SK-N-SH treated with all-trans-retinoic acid at 6 μM for 48 hours (cell line): ENCODE measurements at regions not wholly inside any gene's neighbourhood (a gene's known extent, or its start where the extent isn't known, plus 50 kb on each side); places are given as distances from the start of the nearest gene placed in this dataset.
"Not testable (repeated sequence)": the region's sequence is repeated elsewhere in the genome, so short reads cannot be mapped to it uniquely, and the experiment has no call there.

Experiments used
- ATAC-seq: fragments of 200-7000 bp; cut with Tn5 transposase; 3 replicates; pipeline ENCODE4 v1.9.1; 2020; ENCODE audit warnings: mild to moderate bottlenecking, moderate library complexity
- ARNTL ChIP-seq: fragments of 450-650 bp; formaldehyde crosslinking; IDR thresholded peaks from 2 replicates; pipeline ENCODE4 v1.5.0; 2020; ENCODE audit warnings: low read depth, mild to moderate bottlenecking, moderate library complexity, borderline replicate concordance
- BACH2 ChIP-seq: fragments of 250-450 bp; sonication (Bioruptor Pico); IDR thresholded peaks from 2 replicates; pipeline ENCODE4 v1.9.0; 2021; ENCODE audit warnings: mild to moderate bottlenecking, borderline replicate concordance
- CSDC2 ChIP-seq: fragments of 250-450 bp; sonication (Bioruptor Pico); IDR thresholded peaks from 2 replicates; pipeline ENCODE4 v1.5.0; 2020; ENCODE audit warnings: mild to moderate bottlenecking, moderate library complexity
- ESRRG ChIP-seq: fragments of 250-450 bp; sonication (Bioruptor Pico); IDR thresholded peaks from 2 replicates; pipeline ENCODE4 v1.6.1; 2021; ENCODE audit warnings: mild to moderate bottlenecking
- GLIS3 ChIP-seq: fragments of 250-450 bp; sonication (Bioruptor Pico); IDR thresholded peaks from 2 replicates; pipeline ENCODE4 v1.5.0; 2020; ENCODE audit warnings: mild to moderate bottlenecking, moderate library complexity
- ISL1 ChIP-seq: fragments of 250-450 bp; sonication (Bioruptor Pico); IDR thresholded peaks from 2 replicates; pipeline ENCODE4 v2.1.2; 2022; ENCODE audit warnings: mild to moderate bottlenecking, moderate library complexity
- PPARA ChIP-seq: fragments of 250-450 bp; sonication (Bioruptor Pico); IDR thresholded peaks from 2 replicates; pipeline ENCODE4 v1.5.0; 2020; ENCODE audit warnings: mild to moderate bottlenecking, borderline replicate concordance
- SNAI2 ChIP-seq: fragments of 250-450 bp; sonication (Bioruptor Pico); IDR thresholded peaks from 2 replicates; pipeline ENCODE4 v1.5.0; 2020; ENCODE audit warnings: mild to moderate bottlenecking, moderate library complexity
- TCF4 ChIP-seq: fragments of 250-450 bp; sonication (Bioruptor Pico); IDR thresholded peaks from 2 replicates; pipeline ENCODE4 v1.8.0; 2021; ENCODE audit warnings: mild to moderate bottlenecking, moderate library complexity, borderline replicate concordance
- TOX ChIP-seq: fragments of 250-450 bp; sonication (Bioruptor Pico); IDR thresholded peaks from 2 replicates; pipeline ENCODE4 v1.8.0; 2021; ENCODE audit warnings: mild to moderate bottlenecking, moderate library complexity, borderline replicate concordance
- ZC3H10 ChIP-seq: fragments of 250-450 bp; sonication (Bioruptor Pico); IDR thresholded peaks from 2 replicates; pipeline ENCODE4 v1.5.1; 2021; ENCODE audit warnings: mild to moderate bottlenecking, moderate library complexity
- ZNF565 ChIP-seq: fragments of 450-650 bp; formaldehyde crosslinking; conservative IDR thresholded peaks from 2 replicates; pipeline ENCODE4 v1.5.0; 2020; ENCODE audit warnings: low read depth, mild to moderate bottlenecking, moderate library complexity
- ZNF8 ChIP-seq: fragments of 450-650 bp; formaldehyde crosslinking; IDR thresholded peaks from 2 replicates; pipeline ENCODE4 v1.5.0; 2020; ENCODE audit warnings: mild to moderate bottlenecking, moderate library complexity
- TF ChIP-seq, protein P1 (sequence below): fragments of 250-450 bp; sonication (Bioruptor Pico); IDR thresholded peaks from 2 replicates; pipeline ENCODE4 v1.5.1; 2020; ENCODE audit warnings: low read depth, mild to moderate bottlenecking, moderate library complexity
- TF ChIP-seq, protein P2 (sequence below): fragments of 250-450 bp; sonication (Bioruptor Pico); IDR thresholded peaks from 2 replicates; pipeline ENCODE4 v1.5.0; 2020; ENCODE audit warnings: mild to moderate bottlenecking, moderate library complexity
- TF ChIP-seq, protein P3 (sequence below): fragments of 250-450 bp; sonication (Bioruptor Pico); IDR thresholded peaks from 2 replicates; pipeline ENCODE4 v1.5.1; 2021; ENCODE audit warnings: mild to moderate bottlenecking, moderate library complexity
- TF ChIP-seq, protein P4 (sequence below): fragments of 250-450 bp; sonication (Bioruptor Pico); IDR thresholded peaks from 2 replicates; pipeline ENCODE4 v1.8.0; 2020; ENCODE audit warnings: mild to moderate bottlenecking, moderate library complexity, borderline replicate concordance

DNA sequence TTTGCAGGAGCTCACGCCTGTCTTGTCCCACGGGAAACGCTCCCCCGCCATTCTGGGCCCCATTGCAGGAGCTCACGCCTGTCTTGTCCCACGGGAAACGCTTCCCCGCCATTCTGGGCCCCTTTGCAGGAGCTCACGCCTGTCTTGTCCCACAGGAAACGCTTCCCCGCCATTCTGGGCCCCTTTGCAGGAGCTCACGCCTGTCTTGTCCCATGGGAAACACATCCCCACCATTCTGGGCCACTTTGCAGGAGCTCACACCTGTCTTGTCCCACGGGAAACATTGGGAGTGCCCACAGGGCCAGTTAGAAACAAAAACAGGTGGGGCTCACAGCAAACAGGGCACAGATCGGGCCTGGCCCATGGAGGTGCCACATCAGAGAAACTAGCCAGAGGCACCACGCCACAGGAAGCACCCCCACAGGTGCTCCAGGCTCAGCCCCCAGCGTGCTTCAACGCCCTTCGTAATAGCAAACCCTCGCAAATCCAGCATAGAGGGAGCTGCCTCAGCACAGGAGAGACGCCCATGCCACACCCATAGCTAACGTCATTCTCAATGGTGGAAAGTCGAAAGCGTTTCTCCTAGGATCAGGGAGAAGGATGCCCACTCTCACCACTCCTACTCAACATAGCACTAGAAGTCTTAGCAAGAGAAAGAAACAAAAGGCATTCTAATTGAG lies 218.2 kb upstream of the FRG1 start:
- not testable (repeated sequence) for ATAC-seq

DNA sequence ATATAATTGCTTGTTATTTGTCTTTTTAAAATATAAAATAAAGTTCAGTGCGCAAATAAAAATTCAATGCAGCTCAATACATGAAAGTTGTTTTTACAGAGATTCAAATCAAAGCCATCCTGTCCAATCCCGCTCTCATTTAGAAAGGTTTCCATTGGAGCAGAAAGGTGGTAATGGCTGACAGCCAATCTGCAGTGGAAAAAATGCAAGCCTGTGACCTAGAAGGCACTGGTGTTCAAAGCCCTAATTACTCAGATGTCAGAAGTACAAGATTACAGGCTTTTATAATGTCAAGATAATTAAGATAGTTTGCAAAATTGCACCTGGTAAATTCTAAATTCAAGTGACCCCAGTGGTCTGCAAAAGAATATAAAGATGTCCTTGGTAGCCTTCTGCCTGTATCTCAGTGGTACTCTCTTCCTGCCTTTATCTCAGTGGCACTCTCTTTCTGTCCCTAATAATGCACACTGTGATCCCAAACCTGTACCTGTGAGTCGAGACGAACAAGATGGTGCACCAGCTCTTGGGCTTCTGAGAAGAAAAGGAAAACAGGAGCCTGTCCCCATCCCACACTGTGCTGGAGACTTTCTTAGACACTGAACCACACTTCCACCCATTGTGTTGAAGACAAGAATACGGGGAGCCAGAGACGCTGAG lies 212.6 kb upstream of the FRG1 start:
- ATAC-seq: not testable (repeated sequence)

DNA sequence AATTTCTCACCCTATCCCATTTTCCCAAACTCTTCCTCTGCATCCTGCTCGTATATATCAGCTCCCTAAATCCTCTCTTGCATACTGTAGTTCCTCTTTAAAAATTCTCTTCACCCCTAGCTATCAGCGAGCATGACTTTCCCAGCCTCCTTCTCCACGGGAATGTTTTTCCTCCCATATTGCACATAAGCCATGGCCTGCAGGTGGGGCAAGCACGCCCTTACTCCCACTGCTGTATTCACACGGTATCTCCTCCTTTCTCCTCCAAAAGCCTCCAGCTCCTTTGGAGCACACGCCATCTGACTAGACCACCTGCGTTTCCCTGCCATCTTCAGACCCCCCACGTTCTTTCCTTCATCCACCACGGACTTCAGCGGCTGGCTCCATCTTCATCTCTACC lies 208.7 kb upstream of the FRG1 start:
- ATAC-seq: not testable (repeated sequence)

DNA sequence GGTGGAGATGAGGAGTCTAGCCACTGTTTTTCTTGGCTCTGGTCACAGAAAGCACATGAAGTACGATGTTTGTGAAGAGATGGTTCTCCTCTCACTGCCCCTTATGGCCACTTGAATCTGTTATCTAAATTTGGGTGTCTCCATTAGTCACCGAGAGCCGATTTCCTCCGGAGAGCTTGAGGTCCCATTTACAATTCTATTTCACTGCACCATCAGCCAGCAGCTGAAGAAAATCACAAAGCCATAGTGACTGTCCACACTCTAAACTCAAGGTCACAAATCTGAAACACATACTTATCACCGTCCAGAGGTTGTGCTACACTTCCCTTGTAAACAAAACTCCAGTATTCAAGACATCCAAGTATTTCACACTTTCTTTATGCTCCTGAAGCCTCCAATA lies 207.2 kb upstream of the FRG1 start:
- ATAC-seq: not testable (repeated sequence)

DNA sequence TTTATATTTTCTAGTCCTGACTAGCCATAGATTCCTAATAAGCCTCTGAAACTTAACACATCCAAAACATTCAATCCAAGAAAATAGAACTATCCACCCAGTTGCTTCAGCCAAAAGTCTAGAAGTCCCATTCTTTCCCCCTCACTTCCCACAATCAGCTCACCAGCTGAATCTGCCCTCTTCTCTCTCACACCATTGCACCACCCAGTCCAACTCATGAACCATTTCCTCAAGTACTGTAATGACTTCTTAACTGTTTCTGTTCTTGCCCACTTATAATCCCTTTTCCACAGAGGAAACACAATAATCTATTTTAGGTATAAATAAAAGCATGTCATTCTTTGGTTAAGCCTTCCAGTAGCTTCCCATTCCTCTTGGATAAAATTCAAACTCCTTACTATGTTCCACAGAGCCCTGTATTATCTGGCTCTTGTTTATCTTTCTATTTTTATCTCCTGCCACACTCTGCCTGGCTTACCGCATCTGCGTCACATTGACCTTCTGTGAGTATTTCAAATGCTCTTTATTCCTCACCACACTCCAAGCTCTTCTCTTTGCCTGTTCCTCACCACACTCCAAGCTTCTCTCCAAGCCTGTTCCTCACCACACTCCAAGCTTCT lies 205.9 kb upstream of the FRG1 start:
- not testable (repeated sequence) for ATAC-seq

DNA sequence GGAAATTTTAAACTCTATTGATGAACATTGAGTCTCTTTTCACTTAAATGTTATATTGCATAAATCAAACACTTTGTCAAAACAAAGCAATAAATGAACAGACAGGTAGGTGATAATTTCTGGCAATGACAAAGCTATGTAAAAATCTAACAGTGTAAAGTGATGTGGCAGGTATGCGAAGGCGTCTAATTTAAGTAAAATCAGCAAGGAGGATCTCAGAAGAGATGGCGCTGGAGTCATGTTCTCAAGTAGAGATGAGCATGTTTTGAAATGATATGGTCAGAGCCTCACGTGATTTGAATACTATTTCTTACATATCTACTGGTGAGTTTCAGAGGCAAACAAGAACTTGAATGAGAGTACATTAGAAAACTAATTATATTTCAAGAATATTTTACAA lies 204.0 kb upstream of the FRG1 start:
- not testable (repeated sequence) for ATAC-seq

DNA sequence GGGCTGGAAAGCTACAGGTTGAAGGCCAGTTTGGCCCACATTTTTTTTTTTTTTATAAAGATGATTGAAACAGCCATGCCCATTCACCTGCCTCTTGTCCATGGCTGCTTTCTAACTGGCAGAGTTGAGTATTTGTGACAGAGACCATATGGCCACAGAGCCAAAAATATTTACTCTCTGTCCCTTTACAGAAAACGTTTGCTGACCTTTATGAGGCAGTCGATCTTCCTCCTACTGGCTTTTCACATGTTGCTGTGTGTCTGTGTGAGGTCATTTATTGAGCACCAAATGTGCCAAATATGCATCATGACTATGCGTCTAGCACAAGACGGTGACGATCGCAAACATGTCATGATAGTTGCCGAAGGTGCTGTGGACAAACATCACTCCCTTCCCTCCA lies 200.6 kb upstream of the FRG1 start:
- ATAC-seq: not testable (repeated sequence)

DNA sequence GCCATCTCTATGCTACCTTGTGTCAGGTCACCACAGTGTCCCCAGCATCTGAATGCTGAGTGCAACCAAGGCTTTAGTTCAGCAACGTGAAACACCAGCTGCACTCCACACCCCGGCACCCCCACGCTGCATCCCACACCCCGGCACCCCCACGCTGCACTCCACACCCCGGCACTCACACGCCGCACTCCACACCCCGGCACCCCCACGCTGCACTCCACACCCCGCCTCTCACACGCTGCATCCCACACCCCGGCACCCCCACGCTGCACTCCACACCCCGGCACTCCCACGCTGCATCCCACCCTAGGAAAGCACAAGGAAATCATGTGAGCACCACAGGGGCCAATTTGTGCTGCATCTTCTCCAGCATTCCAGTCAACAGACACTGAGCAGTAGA lies 199.8 kb upstream of the FRG1 start:
- TF ChIP-seq TOX: no peak
- no peak for TF ChIP-seq ZC3H10 (CRISPR knock-in tag)
- no peak for TF ChIP-seq ZNF8 (CRISPR knock-in tag)
- no peak for TF ChIP-seq PPARA
- TF ChIP-seq, protein P1, sequence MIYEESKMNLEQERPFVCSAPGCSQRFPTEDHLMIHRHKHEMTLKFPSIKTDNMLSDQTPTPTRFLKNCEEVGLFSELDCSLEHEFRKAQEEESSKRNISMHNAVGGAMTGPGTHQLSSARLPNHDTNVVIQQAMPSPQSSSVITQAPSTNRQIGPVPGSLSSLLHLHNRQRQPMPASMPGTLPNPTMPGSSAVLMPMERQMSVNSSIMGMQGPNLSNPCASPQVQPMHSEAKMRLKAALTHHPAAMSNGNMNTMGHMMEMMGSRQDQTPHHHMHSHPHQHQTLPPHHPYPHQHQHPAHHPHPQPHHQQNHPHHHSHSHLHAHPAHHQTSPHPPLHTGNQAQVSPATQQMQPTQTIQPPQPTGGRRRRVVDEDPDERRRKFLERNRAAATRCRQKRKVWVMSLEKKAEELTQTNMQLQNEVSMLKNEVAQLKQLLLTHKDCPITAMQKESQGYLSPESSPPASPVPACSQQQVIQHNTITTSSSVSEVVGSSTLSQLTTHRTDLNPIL (CRISPR knock-in tag): no peak
- no peak for ATAC-seq

DNA sequence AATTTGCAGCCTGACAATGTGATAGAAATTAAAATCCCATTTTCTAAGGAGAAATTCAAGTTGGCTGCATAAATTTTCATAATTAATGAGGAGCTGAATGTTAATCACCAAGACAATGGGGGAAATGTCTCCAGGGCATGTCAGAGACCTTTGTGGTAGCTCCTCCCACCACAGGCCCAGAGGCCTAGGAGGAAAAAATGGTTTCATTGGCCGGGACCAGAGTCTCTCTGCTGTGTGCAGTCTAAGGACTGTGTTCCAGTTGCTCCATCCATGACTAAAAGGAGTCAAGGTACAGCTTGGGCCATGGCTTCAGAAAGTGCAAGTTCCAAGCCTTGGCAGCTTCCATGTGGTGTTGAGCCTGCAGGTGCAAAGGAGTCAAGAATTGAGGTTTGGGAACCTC lies 187.6 kb upstream of the FRG1 start:
- not testable (repeated sequence) for ATAC-seq

DNA sequence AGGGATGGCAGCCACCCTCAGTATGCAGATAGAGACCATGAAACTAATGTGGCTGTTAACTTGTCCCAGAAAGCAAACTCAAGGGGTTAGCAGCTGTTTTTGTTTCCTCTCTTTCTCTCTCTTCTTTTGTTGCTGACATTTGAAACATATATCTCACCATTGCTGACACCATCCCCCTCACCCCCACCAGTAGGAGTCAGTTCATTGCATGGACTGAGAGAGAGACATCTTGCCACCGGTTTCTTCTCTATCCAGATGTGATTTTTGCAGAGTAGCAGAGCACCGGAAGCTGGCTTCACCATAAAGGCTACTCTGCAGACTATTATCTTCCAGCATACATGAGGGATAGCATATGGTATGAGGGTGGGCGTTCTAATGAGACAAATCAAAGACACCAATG lies 177.1 kb upstream of the FRG1 start:
- TF ChIP-seq GLIS3 (CRISPR knock-in tag) (no peak), ARNTL (no peak), ZNF565 (CRISPR knock-in tag) (no peak)
- no peak for ATAC-seq

DNA sequence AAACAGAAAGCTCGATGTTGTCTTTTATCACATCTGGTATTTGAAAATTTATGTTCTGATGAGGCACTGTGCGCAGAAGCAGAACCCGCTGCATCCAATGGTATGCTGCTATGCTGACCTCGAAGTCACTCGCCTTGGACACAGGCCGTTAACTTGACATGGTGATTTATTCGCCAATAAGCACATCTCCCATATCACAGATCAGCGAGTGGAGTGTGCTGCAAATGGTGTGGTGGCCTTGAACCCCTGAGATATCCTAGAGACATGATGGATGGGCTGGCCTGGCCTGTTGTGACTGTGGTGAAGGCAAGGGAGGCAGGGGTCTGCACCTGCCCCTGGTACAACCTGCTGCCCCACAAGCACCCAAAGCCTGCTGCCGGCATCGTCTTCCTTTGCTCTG lies 175.4 kb upstream of the FRG1 start:
- no peak for ATAC-seq
- TF ChIP-seq ESRRG (CRISPR knock-in tag) (no peak), TOX (no peak), ISL1 (CRISPR knock-in tag) (no peak), SNAI2 (CRISPR knock-in tag) (no peak), ARNTL (no peak), BACH2 (no peak), PPARA (no peak), ZC3H10 (CRISPR knock-in tag) (no peak), TCF4 (no peak), CSDC2 (CRISPR knock-in tag) (no peak)
- TF ChIP-seq, protein P2, sequence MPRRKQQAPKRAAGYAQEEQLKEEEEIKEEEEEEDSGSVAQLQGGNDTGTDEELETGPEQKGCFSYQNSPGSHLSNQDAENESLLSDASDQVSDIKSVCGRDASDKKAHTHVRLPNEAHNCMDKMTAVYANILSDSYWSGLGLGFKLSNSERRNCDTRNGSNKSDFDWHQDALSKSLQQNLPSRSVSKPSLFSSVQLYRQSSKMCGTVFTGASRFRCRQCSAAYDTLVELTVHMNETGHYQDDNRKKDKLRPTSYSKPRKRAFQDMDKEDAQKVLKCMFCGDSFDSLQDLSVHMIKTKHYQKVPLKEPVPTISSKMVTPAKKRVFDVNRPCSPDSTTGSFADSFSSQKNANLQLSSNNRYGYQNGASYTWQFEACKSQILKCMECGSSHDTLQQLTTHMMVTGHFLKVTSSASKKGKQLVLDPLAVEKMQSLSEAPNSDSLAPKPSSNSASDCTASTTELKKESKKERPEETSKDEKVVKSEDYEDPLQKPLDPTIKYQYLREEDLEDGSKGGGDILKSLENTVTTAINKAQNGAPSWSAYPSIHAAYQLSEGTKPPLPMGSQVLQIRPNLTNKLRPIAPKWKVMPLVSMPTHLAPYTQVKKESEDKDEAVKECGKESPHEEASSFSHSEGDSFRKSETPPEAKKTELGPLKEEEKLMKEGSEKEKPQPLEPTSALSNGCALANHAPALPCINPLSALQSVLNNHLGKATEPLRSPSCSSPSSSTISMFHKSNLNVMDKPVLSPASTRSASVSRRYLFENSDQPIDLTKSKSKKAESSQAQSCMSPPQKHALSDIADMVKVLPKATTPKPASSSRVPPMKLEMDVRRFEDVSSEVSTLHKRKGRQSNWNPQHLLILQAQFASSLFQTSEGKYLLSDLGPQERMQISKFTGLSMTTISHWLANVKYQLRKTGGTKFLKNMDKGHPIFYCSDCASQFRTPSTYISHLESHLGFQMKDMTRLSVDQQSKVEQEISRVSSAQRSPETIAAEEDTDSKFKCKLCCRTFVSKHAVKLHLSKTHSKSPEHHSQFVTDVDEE: no peak
- TF ChIP-seq, protein P3, sequence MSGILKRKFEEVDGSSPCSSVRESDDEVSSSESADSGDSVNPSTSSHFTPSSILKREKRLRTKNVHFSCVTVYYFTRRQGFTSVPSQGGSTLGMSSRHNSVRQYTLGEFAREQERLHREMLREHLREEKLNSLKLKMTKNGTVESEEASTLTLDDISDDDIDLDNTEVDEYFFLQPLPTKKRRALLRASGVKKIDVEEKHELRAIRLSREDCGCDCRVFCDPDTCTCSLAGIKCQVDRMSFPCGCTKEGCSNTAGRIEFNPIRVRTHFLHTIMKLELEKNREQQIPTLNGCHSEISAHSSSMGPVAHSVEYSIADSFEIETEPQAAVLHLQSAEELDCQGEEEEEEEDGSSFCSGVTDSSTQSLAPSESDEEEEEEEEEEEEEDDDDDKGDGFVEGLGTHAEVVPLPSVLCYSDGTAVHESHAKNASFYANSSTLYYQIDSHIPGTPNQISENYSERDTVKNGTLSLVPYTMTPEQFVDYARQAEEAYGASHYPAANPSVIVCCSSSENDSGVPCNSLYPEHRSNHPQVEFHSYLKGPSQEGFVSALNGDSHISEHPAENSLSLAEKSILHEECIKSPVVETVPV: no peak
- TF ChIP-seq, protein P4, sequence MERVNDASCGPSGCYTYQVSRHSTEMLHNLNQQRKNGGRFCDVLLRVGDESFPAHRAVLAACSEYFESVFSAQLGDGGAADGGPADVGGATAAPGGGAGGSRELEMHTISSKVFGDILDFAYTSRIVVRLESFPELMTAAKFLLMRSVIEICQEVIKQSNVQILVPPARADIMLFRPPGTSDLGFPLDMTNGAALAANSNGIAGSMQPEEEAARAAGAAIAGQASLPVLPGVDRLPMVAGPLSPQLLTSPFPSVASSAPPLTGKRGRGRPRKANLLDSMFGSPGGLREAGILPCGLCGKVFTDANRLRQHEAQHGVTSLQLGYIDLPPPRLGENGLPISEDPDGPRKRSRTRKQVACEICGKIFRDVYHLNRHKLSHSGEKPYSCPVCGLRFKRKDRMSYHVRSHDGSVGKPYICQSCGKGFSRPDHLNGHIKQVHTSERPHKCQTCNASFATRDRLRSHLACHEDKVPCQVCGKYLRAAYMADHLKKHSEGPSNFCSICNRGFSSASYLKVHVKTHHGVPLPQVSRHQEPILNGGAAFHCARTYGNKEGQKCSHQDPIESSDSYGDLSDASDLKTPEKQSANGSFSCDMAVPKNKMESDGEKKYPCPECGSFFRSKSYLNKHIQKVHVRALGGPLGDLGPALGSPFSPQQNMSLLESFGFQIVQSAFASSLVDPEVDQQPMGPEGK: no peak
